ENCODE measurements at regions not wholly inside any gene's neighbourhood (a gene's known extent, or its start where the extent isn't known, plus 50 kb on each side); places are given as distances from the start of the nearest gene placed in this dataset.

GRCh38 chr7:46134795-46135194 lies 213.7 kb upstream of the IGFBP3 start:
- TF ChIP-seq, protein P1, sequence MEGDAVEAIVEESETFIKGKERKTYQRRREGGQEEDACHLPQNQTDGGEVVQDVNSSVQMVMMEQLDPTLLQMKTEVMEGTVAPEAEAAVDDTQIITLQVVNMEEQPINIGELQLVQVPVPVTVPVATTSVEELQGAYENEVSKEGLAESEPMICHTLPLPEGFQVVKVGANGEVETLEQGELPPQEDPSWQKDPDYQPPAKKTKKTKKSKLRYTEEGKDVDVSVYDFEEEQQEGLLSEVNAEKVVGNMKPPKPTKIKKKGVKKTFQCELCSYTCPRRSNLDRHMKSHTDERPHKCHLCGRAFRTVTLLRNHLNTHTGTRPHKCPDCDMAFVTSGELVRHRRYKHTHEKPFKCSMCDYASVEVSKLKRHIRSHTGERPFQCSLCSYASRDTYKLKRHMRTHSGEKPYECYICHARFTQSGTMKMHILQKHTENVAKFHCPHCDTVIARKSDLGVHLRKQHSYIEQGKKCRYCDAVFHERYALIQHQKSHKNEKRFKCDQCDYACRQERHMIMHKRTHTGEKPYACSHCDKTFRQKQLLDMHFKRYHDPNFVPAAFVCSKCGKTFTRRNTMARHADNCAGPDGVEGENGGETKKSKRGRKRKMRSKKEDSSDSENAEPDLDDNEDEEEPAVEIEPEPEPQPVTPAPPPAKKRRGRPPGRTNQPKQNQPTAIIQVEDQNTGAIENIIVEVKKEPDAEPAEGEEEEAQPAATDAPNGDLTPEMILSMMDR (IDR thresholded peaks at IDR 0.05; ENCODE audit: extremely low read depth, missing control alignments): no peak
- no peak for DNase-seq (ENCODE audit: low spot score)

GRCh38 chr7:46134385-46134784 lies 213.3 kb upstream of the IGFBP3 start:
- TF ChIP-seq, protein P1 (IDR thresholded peaks at IDR 0.05; ENCODE audit: extremely low read depth, missing control alignments): no peak
- DNase-seq (ENCODE audit: low spot score): no peak

- TF ChIP-seq, protein P1 (IDR thresholded peaks at IDR 0.05; ENCODE audit: extremely low read depth, missing control alignments): no peak
- no peak for DNase-seq (ENCODE audit: low spot score)
Measured at GRCh38 chr7:46133751-46134150, 212.7 kb upstream of the IGFBP3 start.

DNA sequence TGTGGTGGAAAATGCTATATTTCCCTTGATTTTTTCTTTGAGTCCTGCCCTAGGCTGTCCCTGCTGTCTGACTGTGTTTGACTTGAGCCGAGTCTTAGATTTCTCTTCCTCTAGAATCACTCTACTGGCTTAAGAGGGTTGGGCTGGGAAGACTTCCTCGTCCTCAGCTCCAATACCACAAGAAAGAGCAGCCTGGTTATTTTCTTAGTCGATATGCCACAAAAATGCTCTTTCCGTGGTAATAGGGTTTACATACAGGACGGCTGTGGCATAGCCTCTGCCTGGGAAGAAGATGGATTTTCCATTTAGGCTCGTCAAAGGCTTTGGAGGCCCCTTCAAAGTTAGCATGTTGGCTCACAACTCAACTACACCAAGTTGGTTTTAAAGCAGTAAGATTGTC lies 212.0 kb upstream of the IGFBP3 start:
- TF ChIP-seq, protein P1 (IDR thresholded peaks at IDR 0.05; ENCODE audit: extremely low read depth, missing control alignments): no peak
- no peak for DNase-seq (ENCODE audit: low spot score)

GRCh38 chr7:46131916-46132795 lies 211.1 kb upstream of the IGFBP3 start:
- no peak for DNase-seq (ENCODE audit: low spot score)
- TF ChIP-seq, protein P1 (IDR thresholded peaks at IDR 0.05; ENCODE audit: extremely low read depth, missing control alignments): no peak

- DNase-seq (ENCODE audit: low spot score): no peak
- TF ChIP-seq, protein P1 (IDR thresholded peaks at IDR 0.05; ENCODE audit: extremely low read depth, missing control alignments): no peak
Measured at GRCh38 chr7:46129831-46130230, 208.8 kb upstream of the IGFBP3 start.

GRCh38 chr7:46127814-46128213 lies 206.7 kb upstream of the IGFBP3 start:
- TF ChIP-seq, protein P1 (IDR thresholded peaks at IDR 0.05; ENCODE audit: extremely low read depth, missing control alignments): no peak
- no peak for DNase-seq (ENCODE audit: low spot score)
